ENCODE measurements at regions not wholly inside any gene's neighbourhood (a gene's known extent, or its start where the extent isn't known, plus 50 kb on each side); places are given as distances from the start of the nearest gene placed in this dataset.
"Not testable (repeated sequence)": the region's sequence is repeated elsewhere in the genome, so short reads cannot be mapped to it uniquely, and the experiment has no call there.

- peak; percentile 63 for DNase-seq (ENCODE audit: low spot score)
Measured at GRCh38 chr10:81108516-81109199, 571.0 kb downstream of the SH2D4B start.

DNA sequence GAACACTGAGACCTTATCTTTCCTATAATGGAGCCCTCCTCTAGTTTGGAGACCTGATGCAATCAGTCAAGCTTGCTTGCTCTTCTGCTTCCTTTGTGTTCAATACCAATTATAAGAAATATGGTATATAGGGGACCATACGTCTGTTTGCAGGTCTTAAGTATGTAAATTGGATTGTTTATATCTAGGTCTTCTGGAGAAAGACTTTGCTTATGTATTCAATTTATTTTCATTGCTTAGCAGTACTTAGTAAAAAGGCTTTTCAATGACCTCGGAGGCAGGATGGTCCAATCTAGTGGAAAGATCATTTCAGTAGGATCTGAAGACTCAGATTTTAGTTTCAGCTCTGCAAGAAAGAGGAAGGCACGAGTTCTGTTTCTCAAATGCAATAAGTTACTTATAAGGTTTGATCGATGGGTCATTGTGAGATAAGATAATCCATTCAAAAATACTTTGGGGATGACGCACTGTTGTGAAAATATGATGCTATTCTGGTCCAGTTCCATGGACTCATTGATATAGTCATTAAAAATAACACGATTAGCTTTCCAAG, 571.6 kb downstream of the SH2D4B start:
- DNase-seq (ENCODE audit: low spot score): no peak

GRCh38 chr10:81116201-81116600, 578.5 kb downstream of the SH2D4B start:
- DNase-seq (ENCODE audit: low spot score): peak; percentile 31

GRCh38 chr10:81116990-81117389, 579.3 kb downstream of the SH2D4B start:
- DNase-seq (ENCODE audit: low spot score): peak; percentile 27

- DNase-seq (ENCODE audit: low spot score): no peak
Measured at GRCh38 chr10:81127931-81128330, 590.2 kb downstream of the SH2D4B start.

GRCh38 chr10:81130014-81130413, 592.3 kb downstream of the SH2D4B start:
- DNase-seq (ENCODE audit: low spot score): no peak

- no peak for DNase-seq (ENCODE audit: low spot score)
Measured at GRCh38 chr10:81135851-81136250, 598.1 kb downstream of the SH2D4B start.

- DNase-seq (ENCODE audit: low spot score): no peak
Measured at GRCh38 chr10:81136261-81136660, 598.6 kb downstream of the SH2D4B start.

- no peak for DNase-seq (ENCODE audit: low spot score)
Measured at GRCh38 chr10:81145975-81146374, 608.3 kb downstream of the SH2D4B start.

GRCh38 chr10:81146436-81146835, 608.7 kb downstream of the SH2D4B start:
- no peak for DNase-seq (ENCODE audit: low spot score)

- DNase-seq (ENCODE audit: low spot score): no peak
Measured at GRCh38 chr10:81152656-81153055, 615.0 kb downstream of the SH2D4B start.

- no peak for DNase-seq (ENCODE audit: low spot score)
Measured at GRCh38 chr10:81157681-81158080, 620.0 kb downstream of the SH2D4B start.

GRCh38 chr10:81177651-81178244, 640.0 kb downstream of the SH2D4B start:
- DNase-seq (ENCODE audit: low spot score): no peak

DNA sequence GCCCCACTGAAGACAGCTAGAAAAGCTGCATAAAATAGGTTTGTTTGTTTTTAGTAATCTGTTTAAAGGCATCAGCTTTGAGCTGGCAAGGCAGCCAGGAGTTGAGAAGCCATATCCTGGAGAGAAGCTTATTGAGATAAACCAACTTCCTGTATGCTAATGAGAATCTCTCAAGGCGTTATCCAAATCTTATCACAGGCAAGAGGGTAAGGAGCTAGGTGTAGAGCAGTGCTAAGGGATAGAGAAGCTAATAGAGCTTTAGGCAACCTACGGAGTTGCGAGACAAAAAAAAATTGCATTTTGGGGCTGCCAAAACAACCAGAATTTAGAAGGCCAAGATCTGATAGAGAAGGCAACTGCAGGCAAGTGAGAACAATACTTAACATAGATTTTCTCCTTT, 641.6 kb downstream of the SH2D4B start:
- DNase-seq (ENCODE audit: low spot score): no peak

- DNase-seq (ENCODE audit: low spot score): peak; percentile 52
Measured at GRCh38 chr10:81179805-81180452, 642.2 kb downstream of the SH2D4B start.

DNA sequence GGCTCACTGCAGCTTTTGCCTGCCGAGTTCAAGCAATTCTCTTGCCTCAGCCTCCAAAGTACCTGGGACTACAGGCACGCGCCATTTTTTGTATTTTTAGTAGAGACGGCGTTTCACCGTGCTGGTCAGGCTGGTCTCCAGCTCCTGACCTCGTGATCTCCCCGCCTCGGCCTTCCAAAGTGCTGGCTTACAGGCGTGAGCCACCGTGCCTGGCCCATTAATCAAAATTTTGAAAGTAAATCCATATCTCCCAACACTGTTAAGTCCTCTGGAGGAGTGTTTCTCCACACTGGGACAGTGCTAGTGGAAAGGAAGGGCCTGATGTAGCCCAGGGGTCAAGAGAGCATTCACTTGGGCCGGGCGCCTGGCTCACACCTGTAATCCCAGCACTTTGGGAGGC, 644.6 kb downstream of the SH2D4B start:
- no peak for DNase-seq (ENCODE audit: low spot score)

DNA sequence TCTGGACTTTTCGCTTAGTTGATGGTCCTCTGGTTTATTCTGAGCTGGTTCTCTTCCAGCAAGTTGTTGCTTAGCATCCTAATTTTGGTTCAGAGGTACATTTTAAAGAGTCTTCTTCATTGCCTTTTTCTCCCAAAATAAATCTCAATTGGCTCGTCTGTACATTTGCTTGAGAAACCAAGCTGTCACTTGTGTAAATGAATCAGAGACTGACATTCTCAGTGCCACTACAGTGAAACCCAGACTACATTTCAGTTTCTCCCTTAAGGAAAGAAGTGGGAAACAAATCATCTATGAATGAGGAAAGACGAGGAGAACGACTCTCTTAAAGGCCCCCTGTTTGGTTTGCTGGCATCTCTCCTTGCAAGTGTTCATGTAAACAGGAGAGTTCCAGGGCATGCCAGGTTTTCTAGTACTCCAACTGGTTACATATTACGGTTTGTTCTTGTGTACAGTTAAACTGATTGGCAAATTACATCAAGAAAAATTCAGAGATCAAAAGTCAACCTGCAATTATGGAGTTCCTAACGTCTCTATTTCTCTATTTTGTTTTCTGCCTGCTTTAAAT, 654.6 kb downstream of the SH2D4B start:
- DNase-seq (ENCODE audit: low spot score): no peak

DNA sequence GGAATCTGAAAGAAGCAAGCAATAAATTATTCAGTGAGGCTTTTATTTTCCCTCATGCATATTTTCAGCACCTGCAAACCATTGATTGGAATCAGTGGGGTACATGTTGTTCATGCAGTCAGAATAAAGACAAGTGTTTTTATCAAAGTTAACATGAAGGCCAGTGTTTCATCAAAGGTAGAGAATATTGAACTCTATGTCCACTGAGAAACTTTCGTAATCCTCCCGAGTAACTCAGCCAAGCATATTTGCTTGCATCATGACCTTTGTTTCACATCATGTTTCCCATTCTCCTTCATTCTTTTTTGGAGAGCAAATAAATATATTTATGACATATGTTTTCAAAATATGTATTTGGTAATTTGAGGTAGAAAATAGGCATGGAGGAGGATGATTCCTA, 663.1 kb downstream of the SH2D4B start:
- DNase-seq (ENCODE audit: low spot score): no peak

- not testable (repeated sequence) for DNase-seq (ENCODE audit: low spot score)
Measured at GRCh38 chr10:81207359-81207758, 667.6 kb upstream of the NRG3 start.

- DNase-seq (ENCODE audit: low spot score): no peak
Measured at GRCh38 chr10:81213370-81213769, 661.6 kb upstream of the NRG3 start.

- DNase-seq (ENCODE audit: low spot score): no peak
Measured at GRCh38 chr10:81215498-81215897, 659.5 kb upstream of the NRG3 start.

GRCh38 chr10:81216949-81217348, 658.0 kb upstream of the NRG3 start:
- no peak for DNase-seq (ENCODE audit: low spot score)

GRCh38 chr10:81218307-81218706, 656.7 kb upstream of the NRG3 start:
- no peak for DNase-seq (ENCODE audit: low spot score)

Data from H4 (cell line).